HG03139 (cell line): ENCODE measurements at regions not wholly inside any gene's neighbourhood (a gene's known extent, or its start where the extent isn't known, plus 50 kb on each side); places are given as distances from the start of the nearest gene placed in this dataset.

Source experiments
- ATAC-seq: cut with Tn5 transposase; IDR thresholded peaks from one replicate; pipeline ENCODE4 v1.9.1; 2021; ENCODE audit not compliant: unreplicated experiment

DNA sequence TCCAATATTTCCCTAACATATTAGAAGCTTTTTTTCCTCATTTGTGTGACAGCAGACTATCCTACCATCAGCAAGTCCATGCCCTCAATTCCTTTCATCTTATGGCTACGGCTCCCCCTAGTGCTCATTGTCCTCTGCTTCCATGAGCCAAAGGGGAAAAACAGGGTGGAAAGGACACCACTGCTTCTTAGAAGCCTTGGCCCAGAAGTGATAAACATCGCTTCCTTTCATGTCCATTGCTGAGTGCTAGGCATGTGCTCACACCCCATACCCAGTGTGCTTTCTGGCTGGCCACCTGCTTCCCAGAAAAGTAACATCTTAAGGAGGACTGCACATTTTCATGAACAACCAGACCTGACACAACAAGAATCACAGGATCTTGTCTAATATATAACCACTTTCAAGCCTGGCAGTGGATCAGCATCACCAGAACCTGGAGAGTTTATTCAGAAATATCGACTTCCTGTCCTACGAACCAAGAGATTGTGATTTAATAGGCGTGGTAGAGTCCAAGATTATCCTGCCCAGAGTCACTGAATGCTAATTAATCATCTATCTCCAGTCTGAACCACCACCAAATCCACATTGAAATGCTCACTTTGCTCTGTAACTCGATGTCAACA lies 650.5 kb upstream of the SORCS1 start:
- ATAC-seq, result no peak

DNA sequence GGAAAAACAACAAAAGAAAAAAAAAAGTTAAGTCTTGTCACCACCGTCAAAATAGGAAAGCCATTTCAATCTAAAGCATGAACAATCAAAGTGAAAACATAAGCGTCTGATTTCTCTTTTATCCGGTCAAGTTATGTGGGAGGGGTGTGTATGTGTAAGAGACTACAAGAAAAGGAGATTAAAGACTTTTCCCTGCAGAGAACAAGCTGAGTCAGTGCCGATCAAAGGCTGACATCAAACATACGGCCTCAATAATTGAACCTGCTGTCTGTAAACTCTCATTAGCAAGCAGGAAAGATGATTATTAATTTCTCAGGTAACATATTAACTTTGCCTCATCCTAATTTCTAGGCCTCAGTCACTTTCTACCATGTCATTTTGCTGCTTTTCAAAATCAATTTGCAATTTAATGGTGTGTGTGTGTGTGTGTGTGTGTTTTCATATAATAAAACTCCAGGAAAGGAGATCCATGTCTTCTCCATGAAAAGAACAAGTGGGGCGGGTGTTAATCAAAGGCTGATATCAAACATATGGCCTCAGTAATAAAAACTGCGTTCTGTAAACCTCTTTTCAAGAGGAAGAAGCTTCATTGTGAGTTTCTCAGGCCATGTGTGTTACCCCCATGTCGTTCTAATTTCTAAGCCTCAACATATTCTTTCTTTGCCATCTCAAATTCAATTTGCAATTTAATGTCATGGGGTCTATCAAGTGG lies 649.1 kb upstream of the SORCS1 start:
- ATAC-seq, result no peak

DNA sequence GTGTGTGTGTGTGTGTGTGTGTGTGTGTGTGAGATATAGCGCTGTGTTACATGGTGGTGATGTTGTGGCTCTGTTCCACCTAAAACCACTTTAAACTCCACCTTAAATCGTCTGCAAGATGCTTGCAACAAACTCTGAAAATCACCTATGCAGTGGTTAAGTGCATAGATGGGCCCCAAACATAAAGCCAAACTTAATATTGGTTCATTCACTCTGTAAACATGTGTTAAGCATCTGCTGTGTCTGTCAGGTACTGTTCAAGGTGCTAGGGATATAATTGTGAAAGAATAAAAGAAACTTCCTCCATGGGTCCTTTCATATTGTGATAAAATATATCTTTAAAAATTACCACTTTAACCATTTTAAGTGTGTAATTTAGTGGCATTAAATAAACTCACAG lies 645.4 kb upstream of the SORCS1 start:
- no peak for ATAC-seq

DNA sequence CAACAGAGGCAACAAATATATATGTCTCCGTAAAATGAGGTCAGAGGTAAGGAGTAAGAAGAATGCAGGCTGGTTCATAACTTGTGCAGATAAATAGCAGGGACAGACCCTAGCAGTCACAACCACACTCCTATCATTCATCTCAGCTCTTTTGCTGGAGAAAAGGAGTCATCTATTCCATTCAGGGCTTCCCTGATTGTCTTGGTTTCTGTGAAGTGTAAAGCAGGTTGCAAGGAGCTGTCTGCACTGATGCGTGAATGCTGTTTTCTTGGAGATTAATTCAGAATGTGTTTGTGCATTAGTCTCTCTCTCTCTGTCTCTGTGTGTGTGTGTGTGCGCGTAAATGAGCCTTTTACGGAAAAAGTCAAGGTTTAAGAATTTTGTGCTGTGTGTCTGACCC lies 643.3 kb upstream of the SORCS1 start:
- no peak for ATAC-seq

DNA sequence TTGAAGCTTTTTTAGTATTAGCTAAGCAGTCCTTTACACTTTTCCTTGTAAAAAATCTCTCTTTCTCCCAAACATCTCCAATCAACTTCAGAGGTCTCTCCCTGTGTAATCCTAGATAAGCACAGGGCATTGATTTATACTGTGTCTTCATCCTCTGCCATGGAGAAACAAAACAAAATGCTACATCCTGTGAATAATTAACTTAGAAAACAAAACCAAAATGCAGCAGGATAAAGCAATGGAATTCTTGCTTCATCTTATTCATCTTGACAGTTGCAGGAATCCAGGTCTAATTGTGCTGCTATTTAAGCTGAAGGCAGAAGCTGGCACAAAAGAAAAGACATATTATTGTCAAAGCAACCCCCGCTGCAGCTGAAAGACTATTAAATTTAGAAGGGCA lies 641.5 kb upstream of the SORCS1 start:
- ATAC-seq, result no peak

DNA sequence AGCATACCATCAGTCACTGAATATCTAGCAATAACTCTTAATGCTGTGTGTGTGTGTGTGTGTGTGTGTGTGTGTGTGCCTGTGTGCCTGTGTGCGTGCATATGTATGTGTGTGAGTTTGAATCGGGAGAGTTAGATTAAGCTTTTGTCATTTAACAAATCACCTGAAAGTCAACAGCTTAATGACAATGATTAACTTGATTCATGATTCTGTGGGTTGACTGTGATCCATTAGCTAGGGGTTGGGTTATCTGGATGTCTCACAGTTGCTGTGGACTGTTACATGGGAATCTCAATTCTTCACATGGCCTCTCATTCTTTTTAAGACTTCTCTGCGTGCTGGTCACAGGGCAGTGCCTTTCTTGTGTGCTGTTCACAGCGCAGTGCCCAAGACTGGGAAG lies 639.0 kb upstream of the SORCS1 start:
- ATAC-seq, result no peak

DNA sequence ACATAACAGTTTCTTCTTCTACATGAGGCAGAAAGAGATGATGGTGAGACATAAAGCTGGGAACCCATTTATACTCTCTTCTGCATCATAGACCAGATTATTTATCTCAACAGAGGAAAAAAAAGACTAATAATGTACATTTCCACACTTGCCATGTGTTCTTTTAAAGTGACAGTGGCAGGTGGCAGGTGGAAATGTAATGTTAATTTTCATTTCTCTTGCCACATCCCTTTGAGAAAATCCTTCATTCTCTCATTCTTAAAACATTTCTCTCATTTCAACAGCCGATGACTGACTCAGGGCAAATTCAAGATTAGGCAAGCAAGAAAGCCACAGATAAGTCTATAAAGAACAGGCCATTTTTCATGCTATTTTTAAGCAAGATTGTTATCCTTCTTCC lies 635.6 kb upstream of the SORCS1 start:
- no peak for ATAC-seq

DNA sequence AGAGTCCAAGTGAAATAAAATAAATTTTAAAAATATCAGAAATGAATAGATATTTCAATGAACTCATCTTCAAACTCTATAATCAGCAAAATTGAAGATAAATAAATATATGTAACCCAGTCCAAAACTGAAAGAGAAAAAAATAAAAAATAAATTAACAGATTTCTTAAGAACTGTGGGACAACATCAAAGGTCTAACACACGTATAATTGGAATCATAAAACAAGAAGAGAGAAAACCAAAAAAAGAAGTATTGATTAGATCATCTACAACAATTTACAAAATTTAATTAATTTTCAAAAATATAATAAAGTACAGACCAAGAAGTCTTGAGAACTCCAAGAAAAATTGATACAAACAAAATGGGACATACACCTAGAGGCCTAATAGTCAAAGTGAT lies 625.8 kb upstream of the SORCS1 start:
- ATAC-seq, result no peak

DNA sequence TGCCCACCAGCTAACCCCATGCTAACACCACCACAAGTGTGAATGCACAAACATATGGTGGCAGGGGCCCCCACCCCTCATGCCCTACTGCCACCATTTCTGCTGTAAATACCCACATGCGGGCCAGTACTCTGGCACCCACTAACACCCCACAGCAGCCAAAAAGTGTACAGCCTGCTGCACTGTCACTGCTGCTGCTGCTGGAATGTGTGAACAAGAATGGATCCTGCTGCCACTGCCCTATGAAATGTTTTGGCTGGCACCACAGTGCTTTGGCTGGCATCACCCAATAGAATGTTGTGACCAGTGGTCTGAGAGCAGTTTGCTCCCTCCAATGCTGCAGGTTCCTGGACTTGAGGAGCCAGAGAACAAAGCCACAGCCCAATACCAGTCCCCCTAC lies 606.6 kb upstream of the SORCS1 start:
- no peak for ATAC-seq

DNA sequence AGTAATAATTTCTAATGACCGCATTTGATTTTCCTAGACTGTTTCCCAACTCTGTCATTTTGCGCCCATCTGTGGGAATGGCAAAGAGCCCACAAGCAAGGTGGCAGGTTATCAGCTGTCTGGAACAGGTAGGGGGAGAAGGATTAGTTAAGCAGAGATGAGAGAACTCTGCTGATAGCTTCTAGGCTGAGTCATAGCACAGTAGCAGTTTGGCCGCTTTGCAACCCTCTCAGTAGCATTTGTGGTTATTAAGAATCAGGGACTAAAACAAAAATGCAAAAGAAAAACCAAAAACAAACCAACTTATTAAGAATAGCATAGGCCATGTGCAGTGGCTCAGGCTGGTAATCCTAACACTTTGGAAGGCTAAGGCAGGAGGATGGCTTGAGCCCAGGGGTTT lies 602.7 kb upstream of the SORCS1 start:
- no peak for ATAC-seq

DNA sequence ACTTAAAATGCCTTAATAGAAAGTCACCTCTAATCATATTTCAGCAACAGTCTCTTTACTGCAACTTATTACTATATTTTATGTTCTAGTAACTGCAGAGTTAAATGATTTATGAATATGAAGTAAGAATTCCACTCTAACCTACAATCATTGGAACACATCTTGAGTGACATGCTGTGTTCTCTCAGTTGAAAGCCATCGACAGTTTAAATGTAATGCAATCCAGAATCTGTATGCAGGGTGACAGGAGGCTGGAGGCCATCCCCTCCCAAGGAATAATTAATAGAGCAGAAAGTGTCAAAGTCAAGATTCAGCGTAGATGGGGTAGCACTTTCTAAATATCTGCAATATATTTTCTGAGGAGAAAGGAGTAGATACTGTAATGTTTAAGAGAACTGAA lies 590.3 kb upstream of the SORCS1 start:
- no peak for ATAC-seq

DNA sequence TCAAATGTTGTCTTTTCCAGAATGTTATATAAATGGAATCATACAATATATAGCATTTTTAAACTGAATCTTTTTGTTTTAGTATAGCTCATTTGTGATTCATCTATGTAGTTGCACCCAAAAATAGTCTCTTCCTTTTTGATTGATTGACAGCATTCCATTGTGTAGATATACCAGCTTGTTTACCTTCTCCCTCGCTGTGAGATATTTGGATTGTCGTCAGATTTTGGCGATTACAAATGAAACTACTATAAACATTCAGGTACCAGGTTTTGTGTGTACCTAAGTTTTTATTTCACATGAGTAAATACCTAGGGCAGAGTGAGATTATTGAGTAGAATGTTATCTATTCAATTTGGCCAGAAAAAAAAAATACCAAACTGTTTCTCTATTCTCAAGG lies 584.7 kb upstream of the SORCS1 start:
- ATAC-seq, result no peak

DNA sequence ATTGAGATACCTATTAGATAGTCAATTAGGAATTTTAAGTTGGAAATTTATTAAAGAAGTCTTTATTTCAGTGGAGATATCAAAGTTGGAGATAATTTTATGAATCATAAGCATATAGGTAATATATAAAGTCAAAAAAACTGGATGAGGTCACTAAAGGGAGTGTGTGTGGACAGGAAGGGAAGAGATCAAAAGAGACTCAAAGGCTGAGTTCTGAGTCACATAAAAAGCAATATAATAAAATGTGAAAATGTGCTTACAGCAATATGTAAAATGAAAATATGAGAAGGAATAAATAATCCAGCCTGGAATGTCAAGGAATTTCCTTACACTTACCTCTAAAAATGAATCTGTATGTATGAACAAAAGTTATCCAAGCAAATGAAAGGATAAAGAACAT lies 583.3 kb upstream of the SORCS1 start:
- no peak for ATAC-seq

DNA sequence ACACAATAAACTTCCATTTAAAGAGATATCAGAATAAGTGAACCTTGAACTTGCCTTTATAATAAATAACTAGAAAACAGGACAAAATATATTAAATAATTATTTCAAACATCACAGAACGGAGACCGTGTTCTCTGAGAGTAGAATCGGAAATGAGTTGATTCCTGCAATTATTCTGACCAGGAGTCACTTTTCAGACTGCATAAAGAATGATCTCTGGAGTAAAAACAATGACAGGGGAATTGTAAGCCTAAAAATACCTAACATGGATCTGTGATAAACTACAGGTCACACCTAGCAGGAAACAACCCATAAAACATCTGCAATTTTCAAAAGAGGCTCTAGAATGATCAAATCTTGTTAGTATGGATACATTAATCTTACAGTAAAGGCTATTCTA lies 577.5 kb upstream of the SORCS1 start:
- ATAC-seq, result no peak

DNA sequence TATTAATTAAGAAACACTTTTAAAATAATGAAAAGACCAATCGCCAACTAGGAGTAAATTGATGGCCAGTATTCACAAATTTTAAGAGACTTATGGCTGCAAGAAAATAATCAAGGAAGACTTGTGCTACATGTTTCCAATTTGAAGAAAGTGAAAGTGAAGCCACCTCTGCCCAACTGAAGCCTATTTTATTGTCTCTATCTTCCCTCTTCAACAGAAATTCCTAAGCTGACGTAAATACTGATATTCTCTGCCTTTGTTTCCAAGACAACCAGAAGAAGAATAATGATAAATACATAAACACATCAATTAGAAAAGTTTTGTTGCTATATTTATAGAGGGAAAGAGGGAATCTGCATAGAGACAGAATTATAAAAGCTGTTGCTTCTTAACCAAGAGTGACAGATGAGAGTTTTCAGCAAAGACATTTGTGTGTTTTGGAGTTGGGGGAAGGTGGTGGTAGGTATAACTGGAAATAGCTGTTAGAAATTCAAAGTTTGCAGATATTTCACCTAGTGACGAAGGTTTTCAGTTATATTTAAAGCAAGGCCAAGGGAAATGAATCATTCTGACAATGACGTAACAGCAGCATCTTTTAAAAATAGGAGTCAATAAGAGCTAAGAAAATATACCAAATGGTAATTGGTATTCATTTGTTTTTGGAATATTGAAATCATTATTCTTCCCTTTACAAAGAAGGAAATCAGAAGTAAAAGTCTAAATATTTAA lies 576.6 kb upstream of the SORCS1 start:
- no peak for ATAC-seq

DNA sequence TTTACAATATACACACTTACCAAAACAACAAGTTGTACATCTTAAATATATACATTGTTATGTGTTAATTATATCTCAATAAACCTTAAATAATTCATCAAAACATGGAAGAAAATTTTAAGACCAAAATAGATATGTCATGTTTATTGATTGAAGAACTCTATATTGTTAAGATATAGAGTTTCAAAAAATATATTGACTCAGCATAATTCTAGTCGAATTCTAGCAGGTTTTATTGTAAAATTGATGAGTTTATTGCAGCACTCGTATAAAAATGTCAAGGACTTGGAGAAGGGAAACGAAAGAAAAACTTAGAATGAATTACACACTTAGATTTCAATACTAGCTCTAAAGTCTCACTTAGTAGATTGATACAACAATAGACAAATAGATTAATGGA lies 575.4 kb upstream of the SORCS1 start:
- no peak for ATAC-seq

DNA sequence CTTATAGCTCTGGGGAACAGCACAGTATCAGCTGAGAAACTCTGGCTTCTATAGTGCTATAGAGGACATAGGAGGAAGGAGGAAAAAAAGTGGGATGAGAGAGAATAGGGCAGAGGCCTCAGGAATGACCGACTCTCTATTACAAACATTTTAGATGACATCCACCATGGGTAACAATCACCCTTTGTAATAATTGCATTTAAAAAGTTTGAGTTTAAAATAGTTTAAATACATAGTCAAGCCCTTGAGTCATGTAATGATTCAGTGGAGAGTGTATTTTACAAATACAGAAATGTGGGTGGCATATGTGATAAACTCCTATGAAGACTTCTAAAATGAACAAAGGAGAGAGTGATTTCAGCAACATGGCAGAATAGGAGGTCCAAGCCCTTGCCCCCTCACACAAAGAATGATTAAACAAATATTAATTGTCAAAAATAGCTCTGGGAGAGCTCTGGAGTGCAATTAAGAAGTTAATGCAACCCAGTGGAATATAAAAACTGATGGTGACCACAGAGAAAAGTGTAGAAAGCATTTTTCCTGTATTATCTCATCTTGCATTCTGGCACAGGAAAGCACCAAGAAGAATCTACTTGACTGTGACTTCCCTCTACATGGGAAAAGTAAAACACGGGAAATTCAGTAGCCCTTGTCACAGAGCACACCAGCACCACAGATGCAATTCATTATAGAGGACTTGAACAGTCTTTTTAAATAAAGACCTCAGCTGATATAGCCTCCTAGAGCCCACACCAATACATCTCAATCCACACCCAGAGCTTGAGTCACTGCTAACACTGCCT lies 569.0 kb upstream of the SORCS1 start:
- no peak for ATAC-seq

DNA sequence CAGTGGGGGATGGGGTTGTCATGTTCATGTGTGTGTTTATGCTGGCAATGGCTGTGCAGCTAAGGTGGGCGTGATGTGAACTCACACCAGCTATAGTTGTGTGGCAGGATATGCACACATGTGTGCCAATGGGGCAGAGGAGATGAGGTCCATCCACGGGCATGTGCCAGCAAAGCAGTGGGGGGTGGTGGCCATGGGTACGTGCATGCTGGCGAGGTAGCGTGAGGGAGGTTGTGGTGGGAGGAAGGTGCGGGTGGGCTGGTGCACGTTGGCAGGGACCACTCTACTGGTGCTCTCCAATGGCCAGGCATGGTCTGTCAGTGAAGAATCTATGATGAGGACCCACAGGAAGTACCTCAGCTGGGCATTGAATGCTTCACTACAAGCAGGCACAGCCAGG lies 567.5 kb upstream of the SORCS1 start:
- ATAC-seq, result no peak

DNA sequence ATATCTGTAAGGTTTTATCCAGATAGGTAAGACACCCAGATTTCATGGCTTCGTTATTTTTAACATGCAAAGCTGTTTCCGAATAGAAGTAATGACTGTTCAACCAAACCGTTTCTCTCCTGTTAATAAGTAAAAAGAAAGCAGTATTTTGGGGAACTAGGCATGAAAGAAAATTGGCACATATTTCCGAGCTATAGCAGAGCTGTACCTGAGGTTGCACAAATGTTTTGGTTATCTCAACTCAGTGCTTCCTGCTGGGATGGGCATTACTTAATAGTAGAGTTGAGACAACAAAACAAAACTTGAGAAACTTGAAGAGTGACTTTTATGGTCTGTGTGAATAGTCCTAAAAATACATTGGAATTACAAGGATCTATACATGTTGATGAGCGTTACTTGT lies 564.3 kb upstream of the SORCS1 start:
- no peak for ATAC-seq

DNA sequence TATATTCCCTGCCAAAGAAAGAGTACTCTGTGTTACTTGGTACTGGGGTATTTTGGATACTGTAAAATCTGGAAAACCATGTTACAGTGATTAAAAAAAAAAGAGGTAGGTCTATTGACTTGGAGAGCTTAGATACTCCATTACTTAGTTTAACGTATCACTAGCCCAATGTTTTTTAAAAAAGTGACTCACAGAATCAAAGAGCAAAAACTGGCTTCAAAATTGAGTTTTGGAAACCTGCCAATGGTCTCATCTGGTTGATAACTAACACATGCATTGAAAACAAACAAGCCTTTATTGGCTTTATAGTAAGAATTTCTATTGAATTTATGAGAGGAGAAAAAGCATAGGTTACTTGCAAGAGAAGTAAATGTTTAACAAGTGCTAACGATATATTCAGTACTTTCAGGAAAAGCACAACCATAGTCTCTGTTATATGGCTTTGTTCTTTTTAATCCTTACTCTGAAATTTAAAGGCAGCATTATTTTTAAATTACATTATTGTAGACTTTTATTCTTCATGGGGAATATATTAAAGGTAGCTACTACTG lies 563.3 kb upstream of the SORCS1 start:
- ATAC-seq, result no peak

DNA sequence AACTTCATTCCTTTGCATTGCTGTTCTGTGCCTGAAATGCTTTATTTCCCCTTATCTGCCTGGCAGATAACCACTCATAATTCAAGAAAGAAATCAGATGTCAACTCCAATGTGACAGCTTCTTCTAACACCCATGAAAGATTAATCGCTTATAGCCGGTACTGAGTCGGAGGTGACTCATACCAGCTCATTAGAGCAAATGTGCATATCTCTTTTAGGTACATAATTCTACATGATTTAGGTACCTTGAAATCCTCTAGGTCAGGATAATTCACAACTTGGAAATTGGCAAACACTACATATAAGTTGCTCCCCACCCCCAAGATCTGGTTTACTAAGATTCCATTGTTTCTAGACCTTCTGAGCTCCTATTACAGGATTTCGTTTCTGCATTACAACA lies 554.4 kb upstream of the SORCS1 start:
- ATAC-seq, result no peak
